A549 (cell line): ENCODE measurements at regions not wholly inside any gene's neighbourhood (a gene's known extent, or its start where the extent isn't known, plus 50 kb on each side); places are given as distances from the start of the nearest gene placed in this dataset.

Experiments
- ATAC-seq, 2 experiments: fragments of 200-7000 bp in 1 of 2; fragments of >200 bp in 1 of 2; cut with Nextera tagmentation in 1 of 2; cut with Tn5 transposase in 1 of 2; 3 replicates each; pipeline versions ENCODE4 v1.8.0 to v1.9.1; 2018 to 2020; ENCODE audit warnings: mild to moderate bottlenecking in 1 of 2, moderate library complexity in 1 of 2
- CTCF ChIA-PET: fragments of 300-600 bp; sonication (Branson Sonifier 250); formaldehyde crosslinking; extraction: SDS; loops from one replicate; lab custom pipeline; 2021; ENCODE audit warnings: antibody characterized with exemption, inconsistent platforms; lab: Yijun Ruan, JAX
- POLR2A ChIA-PET: fragments of 350-600 bp; formaldehyde crosslinking; extraction: SDS; loops from one replicate; lab custom pipeline; 2021; ENCODE audit warnings: antibody characterized with exemption, inconsistent platforms; lab: Yijun Ruan, JAX
- DNase-seq, 2 experiments: peaks; one replicate each; pipeline versions ENCODE4 v3.0.0 to v3.0.0-alpha.2; 2011 to 2016; ENCODE audit warnings: low read depth in 1 of 2, low spot score in 1 of 2
- FAIRE-seq: peaks from 2 replicates; lab custom pipeline; 2011; peaks lifted over from hg19 to GRCh38; lab: Jason Lieb, UNC
- H3K27ac ChIP-seq, 2 experiments: fragments of >200 bp; sonication (Bioruptor Twin); formaldehyde crosslinking; 3 replicates each; pipeline ENCODE4 v1.5.1; 2016 to 2017
- H3K4me1 ChIP-seq: fragments of >200 bp; sonication (Bioruptor Twin); formaldehyde crosslinking; 3 replicates; pipeline ENCODE4 v1.6.1; 2016
- H3K4me2 ChIP-seq: fragments of >200 bp; sonication (Bioruptor Twin); formaldehyde crosslinking; 3 replicates; pipeline ENCODE4 v1.6.1; 2016
- H3K4me3 ChIP-seq: fragments of >200 bp; sonication (Bioruptor Twin); formaldehyde crosslinking; 3 replicates; pipeline ENCODE4 v1.5.1; 2016
- H3K9me3 ChIP-seq: fragments of >200 bp; sonication (Bioruptor Twin); formaldehyde crosslinking; 3 replicates; pipeline ENCODE4 v1.6.1; 2016
- BHLHE40 ChIP-seq: IDR thresholded peaks from 2 replicates; pipeline ENCODE4 v1.6.1; 2012; ENCODE audit warnings: low read depth, low read length, inconsistent platforms
- CBX2 ChIP-seq: fragments of 200-600 bp; sonication (generic); IDR thresholded peaks from 2 replicates; pipeline ENCODE4 v1.6.1; 2016; ENCODE audit warnings: low read depth, mild to moderate bottlenecking, borderline replicate concordance
- CEBPB ChIP-seq, 2 experiments: fragments of >200 bp in 1 of 2; sonication (Bioruptor Twin) in 1 of 2; formaldehyde crosslinking in 1 of 2; IDR thresholded peaks; 2 replicates each; pipeline ENCODE4 v1.6.1; 2012 to 2016
- CHD2 ChIP-seq: fragments of 150-350 bp; IDR thresholded peaks from 2 replicates; pipeline ENCODE4 v1.6.1; 2014; ENCODE audit warnings: low read length; ENCODE audit not compliant: partially characterized antibody
- E2F6 ChIP-seq: IDR thresholded peaks from 2 replicates; pipeline ENCODE4 v1.6.1; 2012; ENCODE audit warnings: low read depth, borderline replicate concordance
- EHMT2 ChIP-seq: fragments of 200-600 bp; sonication (generic); IDR thresholded peaks from 2 replicates; pipeline ENCODE4 v1.6.1; 2016; ENCODE audit warnings: antibody characterized with exemption, low read depth, mild to moderate bottlenecking, moderate library complexity
- ESRRA ChIP-seq: fragments of 150-350 bp; IDR thresholded peaks from 2 replicates; pipeline ENCODE4 v1.6.1; 2014; ENCODE audit warnings: mild to moderate bottlenecking, low read length, borderline replicate concordance
- FOSL2 ChIP-seq, 2 experiments: fragments of 450-650 bp in 1 of 2; fragments of >200 bp in 1 of 2; sonication (Bioruptor Twin) in 1 of 2; formaldehyde crosslinking; IDR thresholded peaks; 2 replicates each; pipeline versions ENCODE4 v1.5.0 to v1.6.1; 2016 to 2020; ENCODE audit warnings: mild to moderate bottlenecking in 1 of 2, moderate library complexity in 1 of 2
- GATA3 ChIP-seq: IDR thresholded peaks from 2 replicates; pipeline ENCODE4 v1.6.1; 2012; ENCODE audit warnings: borderline replicate concordance
- HOXA7 ChIP-seq: fragments of 250-450 bp; sonication (Bioruptor Pico); IDR thresholded peaks from 2 replicates; pipeline ENCODE4 v1.5.0; 2020; ENCODE audit warnings: mild to moderate bottlenecking, moderate library complexity
- JUN ChIP-seq, 2 experiments: fragments of >200 bp; sonication (Bioruptor Twin); formaldehyde crosslinking; IDR thresholded peaks; 2 replicates in 1 of 2; 3 replicates in 1 of 2; pipeline ENCODE4 v1.6.1; 2016 to 2017
- KDM1A ChIP-seq: fragments of 200-600 bp; sonication (generic); IDR thresholded peaks from 2 replicates; pipeline ENCODE4 v1.6.1; 2016; ENCODE audit warnings: low read depth, mild to moderate bottlenecking
- KDM5A ChIP-seq: fragments of 200-600 bp; sonication (generic); IDR thresholded peaks from 2 replicates; pipeline ENCODE4 v1.6.1; 2016; ENCODE audit warnings: antibody characterized with exemption, mild to moderate bottlenecking
- MAX ChIP-seq: IDR thresholded peaks from 2 replicates; pipeline ENCODE4 v1.6.1; 2012
- MAZ ChIP-seq: fragments of 150-350 bp; IDR thresholded peaks from 2 replicates; pipeline ENCODE4 v1.6.1; 2014; ENCODE audit warnings: antibody characterized with exemption, low read depth, low read length, borderline replicate concordance
- MYC ChIP-seq: IDR thresholded peaks from 2 replicates; pipeline ENCODE4 v1.6.1; 2012; ENCODE audit warnings: mild to moderate bottlenecking, inconsistent platforms, low read length, improper control_type of control experiment, borderline replicate concordance
- NFE2L2 ChIP-seq: fragments of 150-350 bp; conservative IDR thresholded peaks from 2 replicates; pipeline ENCODE4 v1.6.1; 2014; ENCODE audit warnings: low read length
- NPAS2 ChIP-seq: fragments of 250-450 bp; sonication (Bioruptor Pico); IDR thresholded peaks from 2 replicates; pipeline ENCODE4 v1.8.0; 2022; ENCODE audit warnings: mild to moderate bottlenecking, moderate library complexity, borderline replicate concordance
- PHF8 ChIP-seq: fragments of 200-600 bp; sonication (generic); IDR thresholded peaks from 2 replicates; pipeline ENCODE4 v1.6.1; 2016; ENCODE audit warnings: low read depth, mild to moderate bottlenecking, antibody characterized with exemption, moderate library complexity, borderline replicate concordance
- POLR2A ChIP-seq: IDR thresholded peaks from 2 replicates; pipeline ENCODE4 v1.6.1; 2012; ENCODE audit warnings: mild to moderate bottlenecking, low read length
- RAD21 ChIP-seq, 2 experiments: fragments of >200 bp in 1 of 2; sonication (Bioruptor Twin) in 1 of 2; formaldehyde crosslinking in 1 of 2; IDR thresholded peaks in 1 of 2; conservative IDR thresholded peaks in 1 of 2; 2 replicates in 1 of 2; 3 replicates in 1 of 2; pipeline ENCODE4 v1.6.1; 2012 to 2018; ENCODE audit warnings: inconsistent platforms in 1 of 2
- RFX5 ChIP-seq: fragments of 450-650 bp; IDR thresholded peaks from 2 replicates; pipeline ENCODE4 v1.7.1; 2014; ENCODE audit warnings: antibody characterized with exemption, mild to moderate bottlenecking, moderate library complexity
- SREBF2 ChIP-seq: fragments of 450-650 bp; IDR thresholded peaks from 2 replicates; pipeline ENCODE4 v1.6.1; 2014; ENCODE audit warnings: mild to moderate bottlenecking, moderate library complexity
- TFCP2L1 ChIP-seq: fragments of 250-450 bp; sonication (Bioruptor Pico); IDR thresholded peaks from 2 replicates; pipeline ENCODE4 v1.5.0; 2021; ENCODE audit warnings: mild to moderate bottlenecking
- ZFP36 ChIP-seq: fragments of 450-650 bp; IDR thresholded peaks from 2 replicates; pipeline ENCODE4 v1.6.1; 2014; ENCODE audit warnings: borderline replicate concordance; ENCODE audit not compliant: partially characterized antibody
- WGBS: methylation state at CpG from one replicate; pipeline ENCODE4 v1.1.6; 2017; ENCODE audit errors: missing lambda C conversion rate; 5-methylcytosine and 5-hydroxymethylcytosine counted together
- TF ChIP-seq, protein P1 (sequence below): IDR thresholded peaks from 2 replicates; pipeline ENCODE4 v1.6.1; 2012
- TF ChIP-seq, protein P2 (sequence below): fragments of 250-450 bp; sonication (Bioruptor Pico); IDR thresholded peaks from 2 replicates; pipeline ENCODE4 v1.5.0; 2020; ENCODE audit warnings: low read depth, mild to moderate bottlenecking, moderate library complexity
- TF ChIP-seq, protein P3 (sequence below): fragments of 450-650 bp; IDR thresholded peaks from 2 replicates; pipeline ENCODE4 v1.6.1; 2014; ENCODE audit warnings: antibody characterized with exemption
- TF ChIP-seq, protein P4 (sequence below): fragments of >200 bp; sonication (Bioruptor Twin); formaldehyde crosslinking; IDR thresholded peaks from 2 replicates; pipeline ENCODE4 v1.6.1; 2016

DNA sequence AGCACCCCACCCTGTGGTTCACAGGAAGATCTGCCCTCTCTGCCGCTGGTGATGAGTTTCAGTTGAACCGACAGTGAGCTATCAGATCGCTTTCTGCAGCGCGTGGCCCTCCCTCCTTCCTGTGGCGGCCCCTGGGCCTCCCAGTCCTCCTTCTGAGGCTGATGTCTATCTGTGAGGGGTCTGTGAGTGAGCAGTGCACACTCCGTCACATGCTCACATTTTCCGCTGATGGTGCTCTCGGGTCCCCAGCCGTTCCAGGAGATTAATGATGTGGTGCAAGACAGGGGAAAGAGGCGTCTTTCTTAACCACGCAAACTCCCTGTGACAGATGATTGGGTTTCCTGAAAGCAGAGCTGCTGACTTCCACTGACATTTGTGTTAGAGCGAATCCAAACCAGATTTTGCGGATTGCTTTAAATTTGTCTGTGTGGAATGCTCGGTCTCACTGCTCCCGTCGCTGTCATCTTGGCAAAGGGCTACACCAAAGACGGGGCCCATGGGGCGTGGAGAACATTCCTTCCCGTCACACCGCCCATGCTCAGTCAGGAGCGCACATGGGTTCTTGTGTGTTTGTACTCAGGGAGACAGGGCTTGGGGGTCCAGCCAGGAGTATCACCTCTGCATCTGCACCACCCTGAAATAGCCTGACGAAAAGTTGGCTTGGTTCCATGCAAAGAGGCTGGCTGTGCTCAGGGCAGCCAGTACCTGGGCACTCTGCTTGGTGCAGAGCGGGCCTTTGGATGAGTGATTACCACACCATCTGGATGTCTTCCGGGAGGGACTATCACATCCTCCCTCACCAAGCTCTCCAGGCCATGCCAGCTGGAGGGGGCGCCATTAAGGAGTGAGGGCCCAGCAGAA, 154.7 kb upstream of the HS6ST1 start:
- ATAC-seq (no peak), FAIRE-seq (no peak), DNase-seq (no peak)
- POLR2A ChIA-PET: no interaction called here
- no peak overlapping the region for H3K27ac ChIP-seq
- no peak overlapping the region for H3K4me2 ChIP-seq
- no peak overlapping the region for H3K4me3 ChIP-seq
- no peaks in the 10 kb centered on the region for H3K4me1 ChIP-seq
- no peak for TF ChIP-seq RAD21 (conservative IDR thresholded peaks at IDR 0.05 in 1 of 2, IDR thresholded peaks at IDR 0.05 in 1 of 2)
- TF ChIP-seq ZFP36: no peak
- no peak for TF ChIP-seq CBX2
- TF ChIP-seq, protein P1, sequence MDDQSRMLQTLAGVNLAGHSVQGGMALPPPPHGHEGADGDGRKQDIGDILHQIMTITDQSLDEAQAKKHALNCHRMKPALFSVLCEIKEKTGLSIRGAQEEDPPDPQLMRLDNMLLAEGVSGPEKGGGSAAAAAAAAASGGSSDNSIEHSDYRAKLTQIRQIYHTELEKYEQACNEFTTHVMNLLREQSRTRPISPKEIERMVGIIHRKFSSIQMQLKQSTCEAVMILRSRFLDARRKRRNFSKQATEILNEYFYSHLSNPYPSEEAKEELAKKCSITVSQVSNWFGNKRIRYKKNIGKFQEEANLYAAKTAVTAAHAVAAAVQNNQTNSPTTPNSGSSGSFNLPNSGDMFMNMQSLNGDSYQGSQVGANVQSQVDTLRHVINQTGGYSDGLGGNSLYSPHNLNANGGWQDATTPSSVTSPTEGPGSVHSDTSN: no peak
- no peak for TF ChIP-seq HOXA7 (CRISPR knock-in tag)
- TF ChIP-seq E2F6: no peak
- TF ChIP-seq FOSL2 (IDR thresholded peaks at IDR 0.05): no peak
- TF ChIP-seq FOSL2 (CRISPR knock-in tag; IDR thresholded peaks at IDR 0.05): no peak
- no peak for TF ChIP-seq BHLHE40
- TF ChIP-seq NPAS2 (CRISPR knock-in tag): no peak
- TF ChIP-seq MYC: no peak
- TF ChIP-seq GATA3: no peak
- TF ChIP-seq, protein P2, sequence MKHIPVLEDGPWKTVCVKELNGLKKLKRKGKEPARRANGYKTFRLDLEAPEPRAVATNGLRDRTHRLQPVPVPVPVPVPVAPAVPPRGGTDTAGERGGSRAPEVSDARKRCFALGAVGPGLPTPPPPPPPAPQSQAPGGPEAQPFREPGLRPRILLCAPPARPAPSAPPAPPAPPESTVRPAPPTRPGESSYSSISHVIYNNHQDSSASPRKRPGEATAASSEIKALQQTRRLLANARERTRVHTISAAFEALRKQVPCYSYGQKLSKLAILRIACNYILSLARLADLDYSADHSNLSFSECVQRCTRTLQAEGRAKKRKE: no peak
- TF ChIP-seq JUN (IDR thresholded peaks at IDR 0.05): no peak
- no peak for TF ChIP-seq PHF8
- no peak for TF ChIP-seq NFE2L2
- no peak for TF ChIP-seq MAX
- TF ChIP-seq ESRRA: no peak
- no peak for TF ChIP-seq MAZ
- TF ChIP-seq, all 56 proteins: peak for 0
- H3K9me3 ChIP-seq: peaks cover 24% of the 10 kb centered on the region
- 56% methylated on average over 20 of the region's 26 CpGs for whole genome bisulfite sequencing
- CTCF ChIA-PET: interaction anchor here (1.0 kb wide), 1 partner anchor 8 kb away, joined by 3 read pairs; no protein-coding TSS in a partner anchor

- 40% methylated on average over 9 of the region's 10 CpGs for WGBS
- Histone ChIP-seq H3K4me2 (no peak overlapping the region), H3K4me3 (no peak overlapping the region), H3K4me1 (no peaks in the 10 kb centered on the region), H3K9me3 (peaks cover 16% of the 10 kb centered on the region), H3K27ac (no peak overlapping the region)
- FAIRE-seq (no peak), ATAC-seq (no peak), DNase-seq (no peak)
- ChIA-PET POLR2A (no interaction called here), CTCF (interaction anchor here (1.0 kb wide), 1 partner anchor 9 kb away, joined by 3 read pairs; no protein-coding TSS in a partner anchor)
- TF ChIP-seq MAZ (no peak), KDM1A (no peak), SREBF2 (no peak), CHD2 (no peak), MYC (no peak), POLR2A (no peak), TFCP2L1 (no peak), CEBPB (IDR thresholded peaks at IDR 0.05) (no peak), KDM5A (no peak), RFX5 (no peak), EHMT2 (no peak)
- TF ChIP-seq, protein P2: no peak
- TF ChIP-seq, protein P1: no peak
- TF ChIP-seq, protein P3, sequence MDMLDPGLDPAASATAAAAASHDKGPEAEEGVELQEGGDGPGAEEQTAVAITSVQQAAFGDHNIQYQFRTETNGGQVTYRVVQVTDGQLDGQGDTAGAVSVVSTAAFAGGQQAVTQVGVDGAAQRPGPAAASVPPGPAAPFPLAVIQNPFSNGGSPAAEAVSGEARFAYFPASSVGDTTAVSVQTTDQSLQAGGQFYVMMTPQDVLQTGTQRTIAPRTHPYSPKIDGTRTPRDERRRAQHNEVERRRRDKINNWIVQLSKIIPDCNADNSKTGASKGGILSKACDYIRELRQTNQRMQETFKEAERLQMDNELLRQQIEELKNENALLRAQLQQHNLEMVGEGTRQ: no peak
- TF ChIP-seq, protein P4, sequence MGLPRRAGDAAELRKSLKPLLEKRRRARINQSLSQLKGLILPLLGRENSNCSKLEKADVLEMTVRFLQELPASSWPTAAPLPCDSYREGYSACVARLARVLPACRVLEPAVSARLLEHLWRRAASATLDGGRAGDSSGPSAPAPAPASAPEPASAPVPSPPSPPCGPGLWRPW: no peak
These were observed 155.6 kb upstream of the HS6ST1 start for GRCh38 chr2:128474036-128474955.
